ENCODE measurements at regions not wholly inside any gene's neighbourhood (a gene's known extent, or its start where the extent isn't known, plus 50 kb on each side); places are given as distances from the start of the nearest gene placed in this dataset.
"Not testable (repeated sequence)": the region's sequence is repeated elsewhere in the genome, so short reads cannot be mapped to it uniquely, and the experiment has no call there.

- Histone ChIP-seq H3K27ac (ENCODE audit: low read depth in 1 of 2, low read length in 1 of 2) (no peak overlapping the region), H3K9me3 (ENCODE audit: control insufficient read depth in 4 of 4, insufficient read depth in 3 of 4, low read length in 3 of 4) (peaks cover 0 to 5% (median 2%) of the 10 kb centered on the region in 4 donors), H3K4me1 (ENCODE audit: control insufficient read depth in 5 of 5, insufficient read depth in 5 of 5, low read length in 5 of 5) (peaks cover 0 to 30% (median 4%) of the 10 kb centered on the region in 5 donors), H3K36me3 (ENCODE audit: control insufficient read depth in 4 of 4, insufficient read depth in 4 of 4, low read length in 4 of 4) (no peaks in the 10 kb centered on the region), H3K9ac (ENCODE audit: insufficient read depth in 1 of 2, low read length in 2 of 2) (no peak overlapping the region), H3K4me3 (no peak overlapping the region), H3K27me3 (ENCODE audit: control insufficient read depth in 3 of 3, insufficient read depth in 3 of 3, low read length in 2 of 3) (no peaks in the 10 kb centered on the region)
- no peak for TF ChIP-seq CTCF (IDR thresholded peaks at IDR 0.05; ENCODE audit: control extremely low read depth, extremely low read depth)
- 83 to 87% methylated on average over 1 of the region's 1 CpG for WGBS, 2 donors
- ATAC-seq (ENCODE audit: insufficient read depth, low FRiP score) (no peak), DNase-seq (no peak)
These were observed 97.5 kb downstream of the PLSCR2 start for GRCh38 chr3:146371902-146372301.

- no peak overlapping the region for H3K4me3 ChIP-seq
- no peaks in the 10 kb centered on the region for H3K36me3 ChIP-seq (ENCODE audit: control insufficient read depth in 4 of 4, insufficient read depth in 4 of 4, low read length in 4 of 4)
- peaks cover 0 to 5% (median 2%) of the 10 kb centered on the region in 4 donors for H3K9me3 ChIP-seq (ENCODE audit: control insufficient read depth in 4 of 4, insufficient read depth in 3 of 4, low read length in 3 of 4)
- ATAC-seq (ENCODE audit: insufficient read depth, low FRiP score) (no peak), DNase-seq (no peak)
- H3K9ac ChIP-seq (ENCODE audit: insufficient read depth in 1 of 2, low read length in 2 of 2) = no peak overlapping the region
- WGBS, 2 donors = 88 to 94% methylated on average over 3 of the region's 3 CpGs
- H3K27me3 ChIP-seq (ENCODE audit: control insufficient read depth in 3 of 3, insufficient read depth in 3 of 3, low read length in 2 of 3) = no peaks in the 10 kb centered on the region
- peaks cover 0 to 18% (median 0%) of the 10 kb centered on the region in 5 donors for H3K4me1 ChIP-seq (ENCODE audit: control insufficient read depth in 5 of 5, insufficient read depth in 5 of 5, low read length in 5 of 5)
- no peak for TF ChIP-seq CTCF (IDR thresholded peaks at IDR 0.05; ENCODE audit: control extremely low read depth, extremely low read depth)
- H3K27ac ChIP-seq (ENCODE audit: low read depth in 1 of 2, low read length in 1 of 2) = no peak overlapping the region
These were observed 100.4 kb downstream of the PLSCR2 start for GRCh38 chr3:146368882-146369523.

GRCh38 chr3:146359841-146360240 lies 108.9 kb upstream of the PLSCR4 start:
- Histone ChIP-seq H3K4me3 (no peak overlapping the region), H3K36me3 (ENCODE audit: control insufficient read depth in 4 of 4, insufficient read depth in 4 of 4, low read length in 4 of 4) (no peaks in the 10 kb centered on the region), H3K4me1 (ENCODE audit: control insufficient read depth in 5 of 5, insufficient read depth in 5 of 5, low read length in 5 of 5) (no peaks in the 10 kb centered on the region), H3K27ac (ENCODE audit: low read depth in 1 of 2, low read length in 1 of 2) (no peak overlapping the region), H3K9me3 (ENCODE audit: control insufficient read depth in 4 of 4, insufficient read depth in 3 of 4, low read length in 3 of 4) (peaks cover 0 to 8% (median 2%) of the 10 kb centered on the region in 4 donors), H3K27me3 (ENCODE audit: control insufficient read depth in 3 of 3, insufficient read depth in 3 of 3, low read length in 2 of 3) (no peaks in the 10 kb centered on the region), H3K9ac (ENCODE audit: insufficient read depth in 1 of 2, low read length in 2 of 2) (no peak overlapping the region)
- DNase-seq (no peak), ATAC-seq (ENCODE audit: insufficient read depth, low FRiP score) (no peak)
- TF ChIP-seq CTCF (IDR thresholded peaks at IDR 0.05; ENCODE audit: control extremely low read depth, extremely low read depth) = no peak
- 81 to 87% methylated on average over 1 of the region's 1 CpG for WGBS, 2 donors

- H3K27ac ChIP-seq (ENCODE audit: low read depth in 1 of 2, low read length in 1 of 2); H3K9me3 ChIP-seq (ENCODE audit: control insufficient read depth in 4 of 4, insufficient read depth in 3 of 4, low read length in 3 of 4); H3K4me3 ChIP-seq; H3K4me1 ChIP-seq (ENCODE audit: control insufficient read depth in 5 of 5, insufficient read depth in 5 of 5, low read length in 5 of 5); DNase-seq; H3K36me3 ChIP-seq (ENCODE audit: control insufficient read depth in 4 of 4, insufficient read depth in 4 of 4, low read length in 4 of 4); ATAC-seq (ENCODE audit: insufficient read depth, low FRiP score); H3K9ac ChIP-seq (ENCODE audit: insufficient read depth in 1 of 2, low read length in 2 of 2); H3K27me3 ChIP-seq (ENCODE audit: control insufficient read depth in 3 of 3, insufficient read depth in 3 of 3, low read length in 2 of 3): not testable (repeated sequence)
- WGBS, 2 donors = 91 to 94% methylated on average over 6 of the region's 6 CpGs
These were observed 103.5 kb upstream of the PLSCR4 start for GRCh38 chr3:146354421-146354820.
